ENCODE measurements at regions not wholly inside any gene's neighbourhood (a gene's known extent, or its start where the extent isn't known, plus 50 kb on each side); places are given as distances from the start of the nearest gene placed in this dataset.
"Not testable (repeated sequence)": the region's sequence is repeated elsewhere in the genome, so short reads cannot be mapped to it uniquely, and the experiment has no call there.

- no peak for DNase-seq
Measured at GRCh38 chr21:17738176-17738953, 80.8 kb downstream of the C21orf91 start.

DNA sequence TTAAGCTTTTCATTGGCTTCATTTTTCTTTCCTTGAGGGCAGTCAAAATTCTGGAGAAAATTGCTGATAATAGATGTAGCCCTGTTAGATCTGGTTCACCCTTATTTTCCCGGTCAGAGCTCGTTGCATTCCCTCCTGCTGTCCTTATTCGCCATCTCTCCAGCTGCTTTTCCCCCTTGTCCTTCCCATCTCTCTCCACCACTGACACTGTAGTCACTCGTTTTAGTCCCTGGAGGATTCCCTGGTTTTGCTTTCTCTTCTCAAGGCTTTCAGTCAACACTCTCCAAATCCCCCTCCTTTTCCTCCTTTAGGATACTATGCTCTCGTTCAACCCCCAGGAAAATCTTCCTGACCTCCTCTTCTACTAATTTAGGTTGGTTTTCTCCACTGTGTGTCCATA is 83.1 kb downstream of the C21orf91 start:
- no peak for DNase-seq

- no peak for DNase-seq
Measured at GRCh38 chr21:17733209-17733608, 85.9 kb downstream of the C21orf91 start.

DNA sequence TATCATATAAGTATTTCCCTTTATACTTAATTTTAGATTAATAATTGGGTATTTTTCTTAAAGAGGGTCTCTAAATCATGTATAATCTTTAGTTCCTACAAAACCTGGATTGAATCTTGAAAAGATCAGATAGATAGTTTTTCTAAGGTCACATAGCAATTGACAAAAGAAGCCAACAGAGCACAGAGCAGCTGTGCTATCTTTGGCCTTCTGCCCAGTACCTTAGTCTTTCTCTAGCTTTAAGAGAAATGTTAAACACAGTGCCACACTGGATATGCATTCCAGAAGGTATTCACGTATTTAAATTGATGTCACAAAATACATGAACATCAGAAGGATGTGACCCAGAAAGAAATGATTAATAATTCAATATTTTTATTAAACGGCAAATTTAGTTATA is 86.8 kb downstream of the C21orf91 start:
- DNase-seq: peak; percentile 53

GRCh38 chr21:17731554-17731953 is 87.6 kb downstream of the C21orf91 start:
- no peak for DNase-seq

DNA sequence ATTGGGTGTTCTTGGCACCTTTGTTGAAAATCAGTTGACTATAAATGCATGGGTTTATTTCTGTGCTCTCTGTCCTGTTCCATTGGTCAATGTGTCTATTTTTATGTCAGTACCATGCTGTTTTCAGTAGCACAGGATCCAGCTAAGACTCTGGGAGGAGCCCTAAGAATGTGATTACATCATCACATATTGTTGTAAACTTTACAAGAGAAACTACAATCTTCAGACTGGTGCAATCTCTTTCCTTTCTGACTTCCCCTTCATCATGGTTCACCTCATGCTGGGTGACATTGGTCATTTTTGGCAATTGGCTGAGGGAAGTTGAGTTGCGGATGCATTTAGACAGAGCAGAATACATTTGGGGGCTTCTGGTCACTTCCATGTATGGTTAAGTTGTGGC is 88.4 kb downstream of the C21orf91 start:
- no peak for DNase-seq

- DNase-seq: no peak
Measured at GRCh38 chr21:17729455-17729854, 89.7 kb downstream of the C21orf91 start.

DNA sequence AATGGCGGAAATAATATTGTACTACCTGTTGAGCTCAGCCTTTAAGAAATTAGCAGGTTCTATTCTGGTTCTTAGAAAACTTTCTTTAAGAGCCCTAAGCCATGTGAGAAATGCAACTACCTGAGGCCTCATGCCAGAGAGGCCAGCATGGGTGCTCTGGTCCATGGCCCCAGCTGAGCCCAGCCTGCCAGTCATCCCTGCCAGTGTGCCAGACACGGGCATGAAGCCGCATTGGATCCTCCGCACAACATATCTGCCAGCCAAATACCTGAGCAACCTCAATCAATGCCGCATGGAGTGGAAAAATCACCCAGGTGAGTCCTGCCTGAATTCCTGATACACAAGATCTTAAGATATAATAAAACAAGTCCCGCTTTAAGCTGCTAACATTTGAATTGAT is 91.8 kb downstream of the C21orf91 start:
- DNase-seq: no peak

GRCh38 chr21:17726047-17726829 is 92.9 kb downstream of the C21orf91 start:
- no peak for DNase-seq

DNA sequence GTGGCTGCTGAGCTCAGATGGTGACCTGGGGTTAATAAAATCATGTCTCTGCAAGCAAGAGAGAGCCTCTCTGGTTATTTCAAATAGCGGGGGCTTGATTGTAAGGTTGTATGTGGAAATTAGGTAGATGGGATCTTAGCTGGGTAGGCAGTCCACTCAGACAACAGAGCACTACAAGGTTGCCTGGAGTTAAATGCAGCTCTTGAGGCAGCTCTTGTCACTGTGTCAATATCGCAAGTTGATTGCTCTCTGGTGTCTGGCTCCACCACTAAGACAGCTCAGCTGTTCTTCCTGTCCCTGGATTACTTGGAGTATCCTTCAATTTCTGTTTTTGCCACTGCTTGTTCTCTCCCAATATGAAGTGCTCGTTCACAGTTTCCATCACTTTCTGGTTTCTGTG is 93.8 kb downstream of the C21orf91 start:
- peak; percentile 97 for DNase-seq

- DNase-seq: no peak
Measured at GRCh38 chr21:17712887-17713286, 100.2 kb upstream of the BTG3 start.

- no peak for DNase-seq
Measured at GRCh38 chr21:17711896-17712295, 99.2 kb upstream of the BTG3 start.

DNA sequence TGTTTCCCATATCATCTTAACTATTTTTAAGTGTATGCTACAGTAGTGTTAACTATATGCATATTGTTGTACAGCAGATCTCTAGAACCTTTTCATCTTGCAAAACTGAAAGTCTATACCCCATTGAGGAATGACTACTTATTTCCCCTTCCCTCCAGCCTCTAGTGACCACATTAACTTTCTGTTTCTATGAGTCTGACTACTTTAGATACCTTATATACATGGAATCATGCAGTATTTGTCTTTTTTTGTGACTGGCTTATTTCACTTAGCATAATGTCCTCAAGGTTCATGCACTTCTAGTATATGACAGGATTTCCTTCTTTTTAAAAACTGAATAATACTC is 96.5 kb upstream of the BTG3 start:
- no peak for DNase-seq

DNA sequence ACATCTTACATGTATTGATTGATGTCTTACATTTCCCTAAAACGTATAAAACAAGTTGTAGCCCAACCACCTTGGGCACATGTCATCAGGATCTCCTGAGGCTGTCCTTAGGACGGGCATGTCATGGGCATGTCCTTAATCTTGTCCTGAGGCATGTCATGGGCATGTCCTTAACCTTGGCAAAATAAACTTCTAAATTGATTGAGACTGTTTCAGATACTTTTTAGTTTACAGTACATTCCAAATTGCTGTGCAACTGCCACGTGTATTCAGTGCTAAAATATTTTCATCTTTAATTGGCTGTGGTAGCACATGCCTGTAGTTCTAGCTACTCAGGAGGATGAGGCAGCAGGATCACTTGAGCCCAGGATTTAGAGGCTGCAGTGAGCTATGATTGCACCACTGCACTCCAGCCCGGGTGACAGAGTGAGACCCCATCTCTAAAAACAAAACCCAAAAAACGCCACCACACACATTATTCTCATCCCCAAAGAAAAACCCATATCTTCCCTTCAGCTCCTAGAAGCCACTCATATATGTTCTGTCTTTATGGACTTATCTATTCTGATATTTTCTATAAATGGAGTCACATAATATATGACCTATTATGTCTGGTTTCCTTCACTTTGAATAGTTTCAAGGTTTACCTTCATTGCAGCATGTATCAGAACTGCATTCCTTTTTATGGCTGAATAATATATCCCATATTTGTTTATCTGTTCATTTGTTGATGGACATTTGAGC is 96.0 kb upstream of the BTG3 start:
- DNase-seq: no peak

- no peak for DNase-seq
Measured at GRCh38 chr21:17699524-17700189, 87.0 kb upstream of the BTG3 start.

DNA sequence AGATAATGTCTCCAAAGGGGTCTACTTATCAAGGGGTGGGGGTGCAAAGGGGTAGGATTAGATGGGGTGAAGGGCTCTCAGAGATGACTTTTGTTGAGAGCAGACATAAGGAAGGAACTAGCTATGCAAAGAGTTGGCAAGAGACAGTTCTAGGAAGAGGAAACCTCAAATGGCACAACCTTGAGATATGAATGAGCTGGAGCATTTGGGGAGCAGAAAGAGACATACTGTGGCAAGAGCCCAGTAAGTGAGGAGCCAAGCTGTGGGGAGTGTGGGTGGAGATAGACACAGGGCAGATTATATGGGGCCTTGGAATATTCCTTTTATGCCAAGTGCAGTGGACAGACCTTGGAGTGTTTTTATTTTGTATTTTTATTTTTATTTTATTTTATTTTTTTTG is 84.8 kb upstream of the BTG3 start:
- no peak for DNase-seq

DNA sequence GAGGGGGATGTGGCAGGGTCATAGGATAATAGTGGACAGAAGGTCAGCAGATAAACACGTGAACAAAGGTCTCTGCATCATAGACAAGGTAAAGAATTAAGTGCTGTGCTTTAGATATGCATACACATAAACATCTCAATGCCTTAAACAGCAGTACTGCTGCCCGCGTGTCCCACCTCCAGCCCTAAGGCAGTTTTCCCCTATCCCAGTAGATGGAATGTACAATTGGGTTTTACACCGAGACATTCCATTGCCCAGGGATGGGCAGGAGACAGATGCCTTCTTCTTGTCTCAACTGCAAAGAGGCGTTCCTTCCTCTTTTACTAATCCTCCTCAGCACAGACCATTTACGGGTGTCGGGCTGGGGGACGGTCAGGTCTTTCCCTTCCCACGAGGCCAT is 81.7 kb upstream of the BTG3 start:
- DNase-seq: not testable (repeated sequence)

DNA sequence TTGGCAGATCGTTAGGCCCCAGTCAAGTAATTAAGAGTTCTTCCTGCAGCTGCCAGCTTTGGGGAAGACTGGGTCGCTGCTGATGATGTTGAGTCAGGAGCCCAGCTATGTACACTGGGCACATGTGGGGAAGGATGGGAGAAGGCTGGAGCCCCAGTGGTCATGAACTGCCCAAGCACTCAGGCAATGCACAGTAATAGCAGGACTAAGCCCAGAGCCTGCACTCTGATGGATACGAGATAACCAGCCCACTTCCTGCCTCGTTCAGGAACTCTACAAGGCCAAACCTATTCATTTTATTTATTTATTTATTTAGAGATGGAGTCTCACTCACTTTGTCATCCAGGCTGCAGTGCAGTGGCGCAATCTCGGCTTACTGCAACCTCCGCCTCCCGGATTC is 81.1 kb upstream of the BTG3 start:
- DNase-seq: no peak

- no peak for DNase-seq
Measured at GRCh38 chr21:17690078-17690494, 77.4 kb upstream of the BTG3 start.

- DNase-seq: peak; percentile 85
Measured at GRCh38 chr21:17688912-17689874, 76.5 kb upstream of the BTG3 start.

DNA sequence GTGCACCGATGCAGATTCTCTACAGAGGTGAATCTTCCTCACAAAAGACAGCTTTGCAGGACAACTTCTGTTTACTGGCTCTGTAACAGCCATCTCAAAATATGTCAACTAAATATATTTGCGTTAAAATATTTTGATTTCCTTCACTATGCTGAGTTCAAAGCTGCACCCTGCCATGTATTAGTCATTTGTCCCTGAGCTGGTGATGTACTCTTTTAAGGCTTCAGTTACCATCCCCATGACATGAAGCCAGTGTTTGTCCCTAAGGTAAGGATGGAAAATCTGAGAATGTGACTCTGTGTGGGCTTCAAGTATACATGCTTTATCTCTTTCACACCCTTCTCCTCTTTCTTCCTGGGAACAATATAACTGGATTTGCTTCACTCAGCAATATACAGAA is 70.2 kb upstream of the BTG3 start:
- no peak for DNase-seq

DNA sequence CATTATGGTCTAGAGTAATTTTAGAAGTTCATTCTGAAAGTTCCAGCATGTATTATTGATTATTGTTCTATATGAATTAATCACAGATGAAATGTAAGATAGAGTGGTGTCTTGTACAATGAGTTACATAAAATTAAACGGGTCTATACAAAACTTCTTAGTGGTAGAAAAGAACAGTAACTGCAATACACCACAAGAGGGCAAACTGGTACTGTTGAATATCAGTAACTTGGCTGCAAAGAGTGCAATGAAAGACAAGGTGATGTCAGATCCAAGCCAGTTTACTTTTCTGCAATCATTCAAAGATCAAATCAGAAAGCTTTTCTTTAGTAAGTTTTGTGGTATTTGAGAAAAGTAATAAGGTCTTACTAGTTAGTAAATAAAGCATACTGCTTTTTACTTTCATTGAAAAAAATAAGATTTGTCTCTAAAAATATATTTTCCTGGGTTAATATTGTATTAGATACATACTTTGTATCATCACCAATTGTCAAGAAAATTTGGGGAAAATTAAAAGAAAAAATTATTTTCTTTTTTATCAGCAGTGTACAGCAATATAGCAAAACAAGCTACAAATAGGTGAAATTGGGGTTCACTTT is 66.4 kb upstream of the BTG3 start:
- peak; percentile 83 for DNase-seq

Measured in NCI-H1105 treated with DMSO at 0.1 percent for 48 hours (cell line).